NCI-H2081 (cell line): ENCODE measurements at regions not wholly inside any gene's neighbourhood (a gene's known extent, or its start where the extent isn't known, plus 50 kb on each side); places are given as distances from the start of the nearest gene placed in this dataset.

Experiments
- DNase-seq, 2 experiments: peaks; one replicate each; lab custom pipeline; 2025; lab: John Stamatoyannopoulos, UW

- no peak for DNase-seq
Observed at GRCh38 chr18:42623935-42624334, 491.6 kb downstream of the RIT2 start.

- DNase-seq, result no peak
Observed at GRCh38 chr18:42632801-42633200, 482.7 kb downstream of the RIT2 start.

GRCh38 chr18:42635378-42636048, 480.0 kb downstream of the RIT2 start:
- no peak for DNase-seq

- no peak for DNase-seq
Observed at GRCh38 chr18:42636309-42636708, 479.2 kb downstream of the RIT2 start.

- peak in 1 of 2 experiments; percentile 33 for DNase-seq
Observed at GRCh38 chr18:42640160-42640559, 475.3 kb downstream of the RIT2 start.

GRCh38 chr18:42641996-42642395, 473.5 kb downstream of the RIT2 start:
- no peak for DNase-seq

GRCh38 chr18:42644729-42645131, 470.8 kb downstream of the RIT2 start:
- peak in 1 of 2 experiments; percentile 22 for DNase-seq

GRCh38 chr18:42649331-42650035, 466.0 kb downstream of the RIT2 start:
- no peak for DNase-seq

- DNase-seq, result no peak
Observed at GRCh38 chr18:42654556-42654955, 460.9 kb downstream of the RIT2 start.

GRCh38 chr18:42657551-42657950, 457.9 kb downstream of the RIT2 start:
- DNase-seq, result no peak

GRCh38 chr18:42658171-42658570, 457.3 kb downstream of the RIT2 start:
- DNase-seq, result no peak

- DNase-seq, result no peak
Observed at GRCh38 chr18:42659187-42659586, 456.3 kb downstream of the RIT2 start.

GRCh38 chr18:42670860-42671259, 444.6 kb downstream of the RIT2 start:
- DNase-seq, result no peak

GRCh38 chr18:42675810-42676209, 439.7 kb downstream of the RIT2 start:
- peak; percentile 2 to 54 for DNase-seq

GRCh38 chr18:42683094-42683493, 432.4 kb downstream of the RIT2 start:
- no peak for DNase-seq

GRCh38 chr18:42689310-42689709, 426.2 kb downstream of the RIT2 start:
- DNase-seq, result no peak
